ENCODE measurements at regions not wholly inside any gene's neighbourhood (a gene's known extent, or its start where the extent isn't known, plus 50 kb on each side); places are given as distances from the start of the nearest gene placed in this dataset.

- no peak for TF ChIP-seq RAD21 (IDR thresholded peaks at IDR 0.05; ENCODE audit: low read depth)
- TF ChIP-seq CBX3 (IDR thresholded peaks at IDR 0.05; ENCODE audit: low read depth): no peak
- no peak for TF ChIP-seq TCF7L2 (IDR thresholded peaks at IDR 0.05; ENCODE audit: borderline replicate concordance, extremely low read depth, insufficient read depth, insufficient read length)
- no peak for TF ChIP-seq ZFX (IDR thresholded peaks at IDR 0.05)
- TF ChIP-seq, protein P1, sequence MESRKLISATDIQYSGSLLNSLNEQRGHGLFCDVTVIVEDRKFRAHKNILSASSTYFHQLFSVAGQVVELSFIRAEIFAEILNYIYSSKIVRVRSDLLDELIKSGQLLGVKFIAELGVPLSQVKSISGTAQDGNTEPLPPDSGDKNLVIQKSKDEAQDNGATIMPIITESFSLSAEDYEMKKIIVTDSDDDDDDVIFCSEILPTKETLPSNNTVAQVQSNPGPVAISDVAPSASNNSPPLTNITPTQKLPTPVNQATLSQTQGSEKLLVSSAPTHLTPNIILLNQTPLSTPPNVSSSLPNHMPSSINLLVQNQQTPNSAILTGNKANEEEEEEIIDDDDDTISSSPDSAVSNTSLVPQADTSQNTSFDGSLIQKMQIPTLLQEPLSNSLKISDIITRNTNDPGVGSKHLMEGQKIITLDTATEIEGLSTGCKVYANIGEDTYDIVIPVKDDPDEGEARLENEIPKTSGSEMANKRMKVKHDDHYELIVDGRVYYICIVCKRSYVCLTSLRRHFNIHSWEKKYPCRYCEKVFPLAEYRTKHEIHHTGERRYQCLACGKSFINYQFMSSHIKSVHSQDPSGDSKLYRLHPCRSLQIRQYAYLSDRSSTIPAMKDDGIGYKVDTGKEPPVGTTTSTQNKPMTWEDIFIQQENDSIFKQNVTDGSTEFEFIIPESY (IDR thresholded peaks at IDR 0.05; ENCODE audit: extremely low read depth, insufficient replicate concordance, low read length): no peak
- TF ChIP-seq ZNF274 (IDR thresholded peaks at IDR 0.05; ENCODE audit: low read depth, low read length): no peak
- no peak for TF ChIP-seq ELF1 (IDR thresholded peaks at IDR 0.05; ENCODE audit: borderline replicate concordance, low read depth)
- TF ChIP-seq EZH2 (IDR thresholded peaks at IDR 0.05): no peak
- no peak for TF ChIP-seq EGR1 (IDR thresholded peaks at IDR 0.05; ENCODE audit: low read depth)
- no peak for TF ChIP-seq CEBPB (IDR thresholded peaks at IDR 0.05; ENCODE audit: low read depth)
- no peak for TF ChIP-seq SIN3A (IDR thresholded peaks at IDR 0.05; ENCODE audit: low read depth)
- TF ChIP-seq ATF3 (IDR thresholded peaks at IDR 0.05): no peak
- TF ChIP-seq POLR2AphosphoS5 (IDR thresholded peaks at IDR 0.05; ENCODE audit: low read depth, low read length): no peak
- no peak for TF ChIP-seq SP1 (IDR thresholded peaks at IDR 0.05; ENCODE audit: low read depth)
- no peak for TF ChIP-seq MAX (IDR thresholded peaks at IDR 0.05)
- TF ChIP-seq YY1 (IDR thresholded peaks at IDR 0.05; ENCODE audit: extremely low read depth, insufficient replicate concordance, low read depth, low read length): no peak
- TF ChIP-seq JUND (IDR thresholded peaks at IDR 0.05): no peak
- TF ChIP-seq, protein P2, sequence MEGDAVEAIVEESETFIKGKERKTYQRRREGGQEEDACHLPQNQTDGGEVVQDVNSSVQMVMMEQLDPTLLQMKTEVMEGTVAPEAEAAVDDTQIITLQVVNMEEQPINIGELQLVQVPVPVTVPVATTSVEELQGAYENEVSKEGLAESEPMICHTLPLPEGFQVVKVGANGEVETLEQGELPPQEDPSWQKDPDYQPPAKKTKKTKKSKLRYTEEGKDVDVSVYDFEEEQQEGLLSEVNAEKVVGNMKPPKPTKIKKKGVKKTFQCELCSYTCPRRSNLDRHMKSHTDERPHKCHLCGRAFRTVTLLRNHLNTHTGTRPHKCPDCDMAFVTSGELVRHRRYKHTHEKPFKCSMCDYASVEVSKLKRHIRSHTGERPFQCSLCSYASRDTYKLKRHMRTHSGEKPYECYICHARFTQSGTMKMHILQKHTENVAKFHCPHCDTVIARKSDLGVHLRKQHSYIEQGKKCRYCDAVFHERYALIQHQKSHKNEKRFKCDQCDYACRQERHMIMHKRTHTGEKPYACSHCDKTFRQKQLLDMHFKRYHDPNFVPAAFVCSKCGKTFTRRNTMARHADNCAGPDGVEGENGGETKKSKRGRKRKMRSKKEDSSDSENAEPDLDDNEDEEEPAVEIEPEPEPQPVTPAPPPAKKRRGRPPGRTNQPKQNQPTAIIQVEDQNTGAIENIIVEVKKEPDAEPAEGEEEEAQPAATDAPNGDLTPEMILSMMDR (IDR thresholded peaks at IDR 0.05 in 2 of 3, conservative IDR thresholded peaks at IDR 0.05 in 1 of 3; ENCODE audit: borderline replicate concordance in 1 of 3, insufficient read depth in 1 of 3, low read depth in 2 of 3, low read length in 2 of 3): no peak
- TF ChIP-seq FOSL1 (IDR thresholded peaks at IDR 0.05; ENCODE audit: low read depth): no peak
- TF ChIP-seq REST (IDR thresholded peaks at IDR 0.05; ENCODE audit: low read depth): no peak
- Histone ChIP-seq H3K27me3 (ENCODE audit: insufficient read depth, low read length) (peaks cover 10% of the 10 kb centered on the region), H3K4me3 (replicated peaks in 1 of 2; ENCODE audit: low read depth in 1 of 2, low read length in 2 of 2) (no peak overlapping the region), H4K20me1 (ENCODE audit: insufficient read depth) (no peaks in the 10 kb centered on the region), H3K4me1 (ENCODE audit: control insufficient read depth in 1 of 2, insufficient read depth in 2 of 2, low read length in 2 of 2) (no peaks in the 10 kb centered on the region), H3K27ac (ENCODE audit: low read depth, low read length) (no peak overlapping the region), H3K9ac (ENCODE audit: low read length) (no peak overlapping the region), H3K79me2 (ENCODE audit: insufficient read depth, low read length) (no peaks in the 10 kb centered on the region), H3K4me2 (ENCODE audit: low read length) (no peak overlapping the region), H2AFZ (ENCODE audit: low read depth, low read length, poor library complexity, severe bottlenecking) (no peak overlapping the region), H3K36me3 (ENCODE audit: control insufficient read depth in 1 of 2, insufficient read depth in 2 of 2, low read length in 2 of 2) (no peaks in the 10 kb centered on the region), H3K9me3 (ENCODE audit: control insufficient read depth in 1 of 2, insufficient read depth in 1 of 2, low read depth in 1 of 2, low read length in 2 of 2) (no peaks in the 10 kb centered on the region), H3K9me2 (ENCODE audit: insufficient read depth) (no peaks in the 10 kb centered on the region)
- intact Hi-C loops (cut with micrococcal nuclease): no loop called here
- no peak for ATAC-seq
- BruUV-seq (replicated peaks): no TSS peak
- DNase-seq (ENCODE audit: low read depth, low spot score): no peak
- ChIA-PET CTCF (no interaction called here), RAD21 (ENCODE audit: low non-redundant PET in 1 of 2, low total read pairs in 2 of 2, uncharacterized antibody in 2 of 2, unreplicated experiment in 2 of 2) (no interaction called here), POLR2A (no interaction called here)
These were observed 138.3 kb downstream of the PTGER3 start for GRCh38 chr1:70909262-70909822.

Data from HCT116 (cell line).